SK-N-MC (cell line): ENCODE measurements at regions not wholly inside any gene's neighbourhood (a gene's known extent, or its start where the extent isn't known, plus 50 kb on each side); places are given as distances from the start of the nearest gene placed in this dataset.

Source experiments
- EZH2 ChIP-seq: fragments of 200-600 bp; sonication (generic); IDR thresholded peaks from one replicate; pipeline ENCODE4 v1.6.1; 2017; ENCODE audit warnings: antibody characterized with exemption
- POLR2AphosphoS5 ChIP-seq: IDR thresholded peaks from 2 replicates; pipeline ENCODE4 v1.6.1; 2012; ENCODE audit warnings: mild to moderate bottlenecking, low read depth, low read length, borderline replicate concordance

GRCh38 chr12:104822941-104823340, 135.1 kb downstream of the SLC41A2 start:
- TF ChIP-seq POLR2AphosphoS5, result no peak
- TF ChIP-seq EZH2, result no peak
